WTC11 (cell line): ENCODE measurements at regions not wholly inside any gene's neighbourhood (a gene's known extent, or its start where the extent isn't known, plus 50 kb on each side); places are given as distances from the start of the nearest gene placed in this dataset.

Source experiments
- ATAC-seq: fragments of 200-7000 bp; cut with Tn5 transposase; 2 replicates; pipeline ENCODE4 v1.10.0; 2021; ENCODE audit warnings: mild to moderate bottlenecking, moderate library complexity
- CTCF ChIA-PET: fragments of 300-600 bp; sonication (Branson Sonifier 250); formaldehyde crosslinking; loops from one replicate; lab custom pipeline; 2021; ENCODE audit warnings: antibody characterized with exemption; lab: Charles Lee
- POLR2A ChIA-PET: fragments of 350-600 bp; sonication (Branson Sonifier 250); formaldehyde crosslinking; loops from one replicate; lab custom pipeline; 2021; ENCODE audit warnings: antibody characterized with exemption; lab: Charles Lee
- DNase-seq: peaks from one replicate; pipeline ENCODE4 v3.0.0; 2021; ENCODE audit warnings: low spot score
- H3K27ac Mint-ChIP-seq: 2 replicates; pipeline ENCODE4 v1.8.0; 2021; ENCODE audit warnings: mixed read lengths
- H3K27me3 Mint-ChIP-seq: 2 replicates; pipeline ENCODE4 v1.8.0; 2021; ENCODE audit warnings: low read depth, mild to moderate bottlenecking, moderate library complexity, mixed read lengths
- H3K36me3 Mint-ChIP-seq: 2 replicates; pipeline ENCODE4 v1.8.0; 2021; ENCODE audit warnings: mixed read lengths
- H3K4me1 Mint-ChIP-seq: 2 replicates; pipeline ENCODE4 v1.8.0; 2022; ENCODE audit warnings: mixed read lengths
- H3K4me3 Mint-ChIP-seq: 2 replicates; pipeline ENCODE4 v1.8.0; 2021; ENCODE audit warnings: mild to moderate bottlenecking, moderate library complexity, mixed read lengths
- H3K9me3 Mint-ChIP-seq: 2 replicates; pipeline ENCODE4 v1.8.0; 2021; ENCODE audit warnings: mixed read lengths
- CREB1 ChIP-seq: sonication (generic); formaldehyde crosslinking; IDR thresholded peaks from 2 replicates; pipeline ENCODE4 v1.8.0; 2023; ENCODE audit warnings: mild to moderate bottlenecking, missing genetic modification reagents
- GTF2I ChIP-seq: fragments of 250-450 bp; sonication (Bioruptor Pico); conservative IDR thresholded peaks from 2 replicates; pipeline ENCODE4 v1.4.0; 2021; ENCODE audit warnings: mild to moderate bottlenecking
- HMGA2 ChIP-seq: fragments of 250-450 bp; sonication (Bioruptor Pico); IDR thresholded peaks from 2 replicates; pipeline ENCODE4 v1.4.0; 2021; ENCODE audit warnings: mild to moderate bottlenecking, moderate library complexity
- NR1H2 ChIP-seq: sonication (generic); formaldehyde crosslinking; IDR thresholded peaks from 2 replicates; pipeline ENCODE4 v1.9.0; 2021; ENCODE audit warnings: mild to moderate bottlenecking, moderate library complexity, missing genetic modification reagents
- PRRX2 ChIP-seq: fragments of 250-450 bp; sonication (Bioruptor Pico); IDR thresholded peaks from 2 replicates; pipeline ENCODE4 v1.8.0; 2021; ENCODE audit warnings: mild to moderate bottlenecking
- SMAD4 ChIP-seq: sonication (generic); formaldehyde crosslinking; IDR thresholded peaks from 2 replicates; pipeline ENCODE4 v1.8.0; 2022; ENCODE audit warnings: mild to moderate bottlenecking, missing genetic modification reagents
- TCF7 ChIP-seq: sonication (generic); formaldehyde crosslinking; IDR thresholded peaks from 2 replicates; pipeline ENCODE4 v1.8.0; 2022; ENCODE audit warnings: mild to moderate bottlenecking, low read depth, missing genetic modification reagents, moderate library complexity
- ZNF138 ChIP-seq: sonication (generic); formaldehyde crosslinking; conservative IDR thresholded peaks from 2 replicates; pipeline ENCODE4 v1.8.1; 2022; ENCODE audit warnings: mild to moderate bottlenecking, moderate library complexity, missing genetic modification reagents
- ZNF396 ChIP-seq: fragments of 250-450 bp; sonication (Bioruptor Pico); IDR thresholded peaks from 2 replicates; pipeline ENCODE4 v1.8.0; 2021; ENCODE audit warnings: mild to moderate bottlenecking, moderate library complexity, borderline replicate concordance
- TF ChIP-seq, protein P1 (sequence below): sonication (generic); formaldehyde crosslinking; conservative IDR thresholded peaks from 2 replicates; pipeline ENCODE4 v1.8.1; 2023; ENCODE audit warnings: mild to moderate bottlenecking, low read depth, missing genetic modification reagents, moderate library complexity
- TF ChIP-seq, protein P2 (sequence below): sonication (generic); formaldehyde crosslinking; IDR thresholded peaks from 2 replicates; pipeline ENCODE4 v1.8.1; 2023; ENCODE audit warnings: mild to moderate bottlenecking, missing genetic modification reagents, moderate library complexity
- TF ChIP-seq, protein P3 (sequence below): sonication (generic); formaldehyde crosslinking; IDR thresholded peaks from 2 replicates; pipeline ENCODE4 v1.8.1; 2023; ENCODE audit warnings: mild to moderate bottlenecking, moderate library complexity, missing genetic modification reagents
- TF ChIP-seq, protein P4 (sequence below): sonication (generic); formaldehyde crosslinking; IDR thresholded peaks from 2 replicates; pipeline ENCODE4 v1.8.1; 2023; ENCODE audit warnings: mild to moderate bottlenecking, missing genetic modification reagents, moderate library complexity
- TF ChIP-seq, protein P5 (sequence below): sonication (generic); formaldehyde crosslinking; IDR thresholded peaks from 2 replicates; pipeline ENCODE4 v1.8.1; 2022; ENCODE audit warnings: mild to moderate bottlenecking, missing genetic modification reagents, moderate library complexity, borderline replicate concordance
- TF ChIP-seq, protein P6 (sequence below): sonication (generic); formaldehyde crosslinking; IDR thresholded peaks from 2 replicates; pipeline ENCODE4 v1.8.1; 2022; ENCODE audit warnings: low read depth, mild to moderate bottlenecking, moderate library complexity, missing genetic modification reagents, borderline replicate concordance
- TF ChIP-seq, protein P7 (sequence below): fragments of 250-450 bp; sonication (Bioruptor Pico); IDR thresholded peaks from 2 replicates; pipeline ENCODE4 v1.9.0; 2021; ENCODE audit warnings: mild to moderate bottlenecking
- TF ChIP-seq, protein P8 (sequence below): fragments of 200-600 bp; IDR thresholded peaks from 2 replicates; pipeline ENCODE4 v1.8.0; 2022; ENCODE audit warnings: antibody characterized with exemption

DNA sequence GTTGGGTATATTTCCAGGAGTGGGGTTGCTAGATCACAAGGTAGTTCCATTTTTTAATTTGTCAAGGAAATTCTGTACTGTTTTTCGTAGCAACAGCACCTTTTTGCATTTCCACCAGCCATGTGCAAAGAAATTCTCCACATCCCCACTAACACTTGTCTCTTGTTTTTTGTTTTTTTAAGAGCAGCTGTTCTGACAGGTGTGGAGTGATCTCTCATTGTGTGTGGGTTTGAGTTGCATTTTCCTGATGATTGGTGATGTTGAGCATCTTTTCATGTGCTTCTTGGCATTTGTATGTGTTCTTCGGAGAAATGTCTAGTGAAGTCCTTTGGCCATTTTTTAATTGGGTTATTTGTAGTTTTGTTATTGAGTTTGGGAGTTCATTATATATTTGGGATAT is 80.3 kb upstream of the PUDP start (continued):
- TF ChIP-seq, protein P1, sequence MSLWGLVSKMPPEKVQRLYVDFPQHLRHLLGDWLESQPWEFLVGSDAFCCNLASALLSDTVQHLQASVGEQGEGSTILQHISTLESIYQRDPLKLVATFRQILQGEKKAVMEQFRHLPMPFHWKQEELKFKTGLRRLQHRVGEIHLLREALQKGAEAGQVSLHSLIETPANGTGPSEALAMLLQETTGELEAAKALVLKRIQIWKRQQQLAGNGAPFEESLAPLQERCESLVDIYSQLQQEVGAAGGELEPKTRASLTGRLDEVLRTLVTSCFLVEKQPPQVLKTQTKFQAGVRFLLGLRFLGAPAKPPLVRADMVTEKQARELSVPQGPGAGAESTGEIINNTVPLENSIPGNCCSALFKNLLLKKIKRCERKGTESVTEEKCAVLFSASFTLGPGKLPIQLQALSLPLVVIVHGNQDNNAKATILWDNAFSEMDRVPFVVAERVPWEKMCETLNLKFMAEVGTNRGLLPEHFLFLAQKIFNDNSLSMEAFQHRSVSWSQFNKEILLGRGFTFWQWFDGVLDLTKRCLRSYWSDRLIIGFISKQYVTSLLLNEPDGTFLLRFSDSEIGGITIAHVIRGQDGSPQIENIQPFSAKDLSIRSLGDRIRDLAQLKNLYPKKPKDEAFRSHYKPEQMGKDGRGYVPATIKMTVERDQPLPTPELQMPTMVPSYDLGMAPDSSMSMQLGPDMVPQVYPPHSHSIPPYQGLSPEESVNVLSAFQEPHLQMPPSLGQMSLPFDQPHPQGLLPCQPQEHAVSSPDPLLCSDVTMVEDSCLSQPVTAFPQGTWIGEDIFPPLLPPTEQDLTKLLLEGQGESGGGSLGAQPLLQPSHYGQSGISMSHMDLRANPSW (CRISPR knock-in tag): no peak
- TF ChIP-seq, protein P2, sequence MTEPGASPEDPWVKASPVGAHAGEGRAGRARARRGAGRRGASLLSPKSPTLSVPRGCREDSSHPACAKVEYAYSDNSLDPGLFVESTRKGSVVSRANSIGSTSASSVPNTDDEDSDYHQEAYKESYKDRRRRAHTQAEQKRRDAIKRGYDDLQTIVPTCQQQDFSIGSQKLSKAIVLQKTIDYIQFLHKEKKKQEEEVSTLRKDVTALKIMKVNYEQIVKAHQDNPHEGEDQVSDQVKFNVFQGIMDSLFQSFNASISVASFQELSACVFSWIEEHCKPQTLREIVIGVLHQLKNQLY (CRISPR knock-in tag): no peak
- TF ChIP-seq HMGA2 (CRISPR knock-in tag) (no peak), SMAD4 (CRISPR knock-in tag) (no peak), ZNF138 (no peak), PRRX2 (CRISPR knock-in tag) (no peak), ZNF396 (no peak)
- TF ChIP-seq, protein P3, sequence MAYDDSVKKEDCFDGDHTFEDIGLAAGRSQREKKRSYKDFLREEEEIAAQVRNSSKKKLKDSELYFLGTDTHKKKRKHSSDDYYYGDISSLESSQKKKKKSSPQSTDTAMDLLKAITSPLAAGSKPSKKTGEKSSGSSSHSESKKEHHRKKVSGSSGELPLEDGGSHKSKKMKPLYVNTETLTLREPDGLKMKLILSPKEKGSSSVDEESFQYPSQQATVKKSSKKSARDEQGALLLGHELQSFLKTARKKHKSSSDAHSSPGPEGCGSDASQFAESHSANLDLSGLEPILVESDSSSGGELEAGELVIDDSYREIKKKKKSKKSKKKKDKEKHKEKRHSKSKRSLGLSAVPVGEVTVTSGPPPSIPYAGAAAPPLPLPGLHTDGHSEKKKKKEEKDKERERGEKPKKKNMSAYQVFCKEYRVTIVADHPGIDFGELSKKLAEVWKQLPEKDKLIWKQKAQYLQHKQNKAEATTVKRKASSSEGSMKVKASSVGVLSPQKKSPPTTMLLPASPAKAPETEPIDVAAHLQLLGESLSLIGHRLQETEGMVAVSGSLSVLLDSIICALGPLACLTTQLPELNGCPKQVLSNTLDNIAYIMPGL (CRISPR knock-in tag): no peak
- TF ChIP-seq, protein P4, sequence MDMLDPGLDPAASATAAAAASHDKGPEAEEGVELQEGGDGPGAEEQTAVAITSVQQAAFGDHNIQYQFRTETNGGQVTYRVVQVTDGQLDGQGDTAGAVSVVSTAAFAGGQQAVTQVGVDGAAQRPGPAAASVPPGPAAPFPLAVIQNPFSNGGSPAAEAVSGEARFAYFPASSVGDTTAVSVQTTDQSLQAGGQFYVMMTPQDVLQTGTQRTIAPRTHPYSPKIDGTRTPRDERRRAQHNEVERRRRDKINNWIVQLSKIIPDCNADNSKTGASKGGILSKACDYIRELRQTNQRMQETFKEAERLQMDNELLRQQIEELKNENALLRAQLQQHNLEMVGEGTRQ (CRISPR knock-in tag): no peak
- TF ChIP-seq, protein P5, sequence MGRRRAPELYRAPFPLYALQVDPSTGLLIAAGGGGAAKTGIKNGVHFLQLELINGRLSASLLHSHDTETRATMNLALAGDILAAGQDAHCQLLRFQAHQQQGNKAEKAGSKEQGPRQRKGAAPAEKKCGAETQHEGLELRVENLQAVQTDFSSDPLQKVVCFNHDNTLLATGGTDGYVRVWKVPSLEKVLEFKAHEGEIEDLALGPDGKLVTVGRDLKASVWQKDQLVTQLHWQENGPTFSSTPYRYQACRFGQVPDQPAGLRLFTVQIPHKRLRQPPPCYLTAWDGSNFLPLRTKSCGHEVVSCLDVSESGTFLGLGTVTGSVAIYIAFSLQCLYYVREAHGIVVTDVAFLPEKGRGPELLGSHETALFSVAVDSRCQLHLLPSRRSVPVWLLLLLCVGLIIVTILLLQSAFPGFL (CRISPR knock-in tag): no peak
- TF ChIP-seq, all 79 proteins: peak for 0

DNA sequence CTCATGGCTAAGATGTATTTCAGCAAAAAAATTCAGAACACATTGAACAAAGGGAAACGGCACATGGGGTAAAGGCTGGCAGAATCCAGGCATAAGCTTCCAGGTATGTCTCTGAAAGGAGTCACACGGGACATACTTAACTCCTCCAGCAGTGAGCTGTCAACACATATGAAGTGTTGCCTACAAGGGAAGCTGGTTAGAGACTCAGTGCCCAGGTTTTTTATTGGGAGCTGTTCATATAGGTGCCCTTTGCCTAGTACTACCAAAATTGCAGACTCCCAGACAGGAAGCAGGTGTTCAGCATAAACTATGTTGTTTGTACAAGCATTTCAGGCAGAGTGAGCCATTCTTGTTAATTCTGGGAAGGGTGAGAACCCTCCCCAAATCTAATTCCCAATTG is 77.4 kb upstream of the PUDP start:
- H3K4me3 Mint-ChIP-seq: no peak overlapping the region
- POLR2A ChIA-PET: no interaction called here
- TF ChIP-seq TCF7 (no peak), GTF2I (CRISPR knock-in tag) (no peak), HMGA2 (CRISPR knock-in tag) (no peak), NR1H2 (CRISPR knock-in tag) (no peak), CREB1 (CRISPR knock-in tag) (no peak)
- TF ChIP-seq, protein P6, sequence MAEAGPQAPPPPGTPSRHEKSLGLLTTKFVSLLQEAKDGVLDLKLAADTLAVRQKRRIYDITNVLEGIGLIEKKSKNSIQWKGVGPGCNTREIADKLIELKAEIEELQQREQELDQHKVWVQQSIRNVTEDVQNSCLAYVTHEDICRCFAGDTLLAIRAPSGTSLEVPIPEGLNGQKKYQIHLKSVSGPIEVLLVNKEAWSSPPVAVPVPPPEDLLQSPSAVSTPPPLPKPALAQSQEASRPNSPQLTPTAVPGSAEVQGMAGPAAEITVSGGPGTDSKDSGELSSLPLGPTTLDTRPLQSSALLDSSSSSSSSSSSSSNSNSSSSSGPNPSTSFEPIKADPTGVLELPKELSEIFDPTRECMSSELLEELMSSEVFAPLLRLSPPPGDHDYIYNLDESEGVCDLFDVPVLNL: no peak
- TF ChIP-seq, protein P7, sequence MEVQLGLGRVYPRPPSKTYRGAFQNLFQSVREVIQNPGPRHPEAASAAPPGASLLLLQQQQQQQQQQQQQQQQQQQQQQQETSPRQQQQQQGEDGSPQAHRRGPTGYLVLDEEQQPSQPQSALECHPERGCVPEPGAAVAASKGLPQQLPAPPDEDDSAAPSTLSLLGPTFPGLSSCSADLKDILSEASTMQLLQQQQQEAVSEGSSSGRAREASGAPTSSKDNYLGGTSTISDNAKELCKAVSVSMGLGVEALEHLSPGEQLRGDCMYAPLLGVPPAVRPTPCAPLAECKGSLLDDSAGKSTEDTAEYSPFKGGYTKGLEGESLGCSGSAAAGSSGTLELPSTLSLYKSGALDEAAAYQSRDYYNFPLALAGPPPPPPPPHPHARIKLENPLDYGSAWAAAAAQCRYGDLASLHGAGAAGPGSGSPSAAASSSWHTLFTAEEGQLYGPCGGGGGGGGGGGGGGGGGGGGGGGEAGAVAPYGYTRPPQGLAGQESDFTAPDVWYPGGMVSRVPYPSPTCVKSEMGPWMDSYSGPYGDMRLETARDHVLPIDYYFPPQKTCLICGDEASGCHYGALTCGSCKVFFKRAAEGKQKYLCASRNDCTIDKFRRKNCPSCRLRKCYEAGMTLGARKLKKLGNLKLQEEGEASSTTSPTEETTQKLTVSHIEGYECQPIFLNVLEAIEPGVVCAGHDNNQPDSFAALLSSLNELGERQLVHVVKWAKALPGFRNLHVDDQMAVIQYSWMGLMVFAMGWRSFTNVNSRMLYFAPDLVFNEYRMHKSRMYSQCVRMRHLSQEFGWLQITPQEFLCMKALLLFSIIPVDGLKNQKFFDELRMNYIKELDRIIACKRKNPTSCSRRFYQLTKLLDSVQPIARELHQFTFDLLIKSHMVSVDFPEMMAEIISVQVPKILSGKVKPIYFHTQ: no peak
- TF ChIP-seq, protein P8, sequence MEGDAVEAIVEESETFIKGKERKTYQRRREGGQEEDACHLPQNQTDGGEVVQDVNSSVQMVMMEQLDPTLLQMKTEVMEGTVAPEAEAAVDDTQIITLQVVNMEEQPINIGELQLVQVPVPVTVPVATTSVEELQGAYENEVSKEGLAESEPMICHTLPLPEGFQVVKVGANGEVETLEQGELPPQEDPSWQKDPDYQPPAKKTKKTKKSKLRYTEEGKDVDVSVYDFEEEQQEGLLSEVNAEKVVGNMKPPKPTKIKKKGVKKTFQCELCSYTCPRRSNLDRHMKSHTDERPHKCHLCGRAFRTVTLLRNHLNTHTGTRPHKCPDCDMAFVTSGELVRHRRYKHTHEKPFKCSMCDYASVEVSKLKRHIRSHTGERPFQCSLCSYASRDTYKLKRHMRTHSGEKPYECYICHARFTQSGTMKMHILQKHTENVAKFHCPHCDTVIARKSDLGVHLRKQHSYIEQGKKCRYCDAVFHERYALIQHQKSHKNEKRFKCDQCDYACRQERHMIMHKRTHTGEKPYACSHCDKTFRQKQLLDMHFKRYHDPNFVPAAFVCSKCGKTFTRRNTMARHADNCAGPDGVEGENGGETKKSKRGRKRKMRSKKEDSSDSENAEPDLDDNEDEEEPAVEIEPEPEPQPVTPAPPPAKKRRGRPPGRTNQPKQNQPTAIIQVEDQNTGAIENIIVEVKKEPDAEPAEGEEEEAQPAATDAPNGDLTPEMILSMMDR: no peak
- TF ChIP-seq, all 79 proteins: peak for 0
- H3K9me3 Mint-ChIP-seq: no peaks in the 10 kb centered on the region
- no peak overlapping the region for H3K27ac Mint-ChIP-seq
- CTCF ChIA-PET: no interaction called here
- H3K27me3 Mint-ChIP-seq: no peaks in the 10 kb centered on the region
- ATAC-seq: no peak
- DNase-seq: no peak
- H3K4me1 Mint-ChIP-seq: no peaks in the 10 kb centered on the region
- no peaks in the 10 kb centered on the region for H3K36me3 Mint-ChIP-seq
